GM12878 (cell line): ENCODE measurements at regions not wholly inside any gene's neighbourhood (a gene's known extent, or its start where the extent isn't known, plus 50 kb on each side); places are given as distances from the start of the nearest gene placed in this dataset.

Experiments used
- ATAC-seq: fragments of 200-7000 bp; cut with Tn5 transposase; 3 replicates; pipeline ENCODE4 v1.9.1; 2020; ENCODE audit warnings: mild to moderate bottlenecking, moderate library complexity
- BruUV-seq: library from RNA; stranded (reverse); fragments of 400-500 nt; replicated peaks from 2 replicates; lab custom pipeline; 2021; lab: Mats Ljungman, UMichigan
- CTCF ChIA-PET: fragments of 300-600 bp; sonication (Branson Sonifier 250); formaldehyde crosslinking; extraction: SDS; loops from one replicate; lab custom pipeline; 2021; ENCODE audit warnings: inconsistent platforms; lab: Yijun Ruan, JAX
- POLR2A ChIA-PET: fragments of 350-600 bp; formaldehyde crosslinking; extraction: SDS; loops from one replicate; lab custom pipeline; 2021; ENCODE audit warnings: inconsistent platforms; lab: Charles Lee
- RAD21 ChIA-PET: fragments of 300-600 bp; sonication (Branson Sonifier 250); formaldehyde crosslinking; loops from one replicate; lab custom pipeline; 2023; ENCODE audit warnings: antibody characterized with exemption; ENCODE audit not compliant: unreplicated experiment; lab: Charles Lee
- SMC1A ChIA-PET: fragments of 300-600 bp; sonication (Branson Sonifier 250); formaldehyde crosslinking; loops from one replicate; lab custom pipeline; 2023; ENCODE audit not compliant: unreplicated experiment, uncharacterized antibody; lab: Charles Lee
- DNase-seq: peaks from one replicate; pipeline ENCODE4 v3.0.0-alpha.2; 2011; ENCODE audit warnings: low read depth, low spot score
- FAIRE-seq: peaks from 3 replicates; lab custom pipeline; 2011; peaks lifted over from hg19 to GRCh38; lab: Jason Lieb, UNC
- H2AFZ ChIP-seq: 2 replicates; pipeline ENCODE4 v1.6.0; 2011; ENCODE audit warnings: low read depth, low read length, control low read depth; ENCODE audit not compliant: control insufficient read depth
- H3K27ac ChIP-seq: 2 replicates; pipeline ENCODE4 v1.5.1; 2011; ENCODE audit warnings: control low read depth; ENCODE audit not compliant: control insufficient read depth, insufficient read depth
- H3K27me3 ChIP-seq, 2 experiments: replicated peaks in 1 of 2; 2 replicates each; pipeline versions ENCODE4 v1.6.0 to v1.6.1; 2011; ENCODE audit warnings: low read length in 1 of 2; ENCODE audit not compliant: control insufficient read depth in 2 of 2, insufficient read depth in 2 of 2
- H3K36me3 ChIP-seq, 2 experiments: 2 replicates each; pipeline ENCODE4 v1.5.1; 2011; ENCODE audit warnings: low read length in 1 of 2; ENCODE audit not compliant: control insufficient read depth in 2 of 2, insufficient read depth in 2 of 2
- H3K4me1 ChIP-seq: 2 replicates; pipeline ENCODE4 v1.6.1; 2011; ENCODE audit warnings: mild to moderate bottlenecking, low read length, moderate library complexity, mixed read lengths; ENCODE audit not compliant: control insufficient read depth, insufficient read depth
- H3K4me2 ChIP-seq: 2 replicates; pipeline ENCODE4 v1.6.0; 2011; ENCODE audit warnings: control low read depth; ENCODE audit not compliant: control insufficient read depth, insufficient read depth
- H3K4me3 ChIP-seq: fragments of 200-600 bp; sonication (generic); 2 replicates; pipeline ENCODE4 v1.5.1; 2016
- H3K79me2 ChIP-seq: 2 replicates; pipeline ENCODE4 v1.6.0; 2011; ENCODE audit warnings: low read length; ENCODE audit not compliant: control insufficient read depth, insufficient read depth
- H3K9ac ChIP-seq: 2 replicates; pipeline ENCODE4 v1.8.0; 2011; ENCODE audit warnings: low read length, control low read depth, mixed read lengths; ENCODE audit not compliant: control insufficient read depth, insufficient read depth
- H3K9me3 ChIP-seq: replicated peaks from 3 replicates; pipeline ENCODE4 v1.5.1; 2011; ENCODE audit warnings: mild to moderate bottlenecking, low read length; ENCODE audit not compliant: control insufficient read depth, insufficient read depth
- H4K20me1 ChIP-seq: 2 replicates; pipeline ENCODE4 v1.6.0; 2011; ENCODE audit not compliant: control insufficient read depth, insufficient read depth
- EP300 ChIP-seq, 2 experiments: fragments of 150-350 bp in 1 of 2; IDR thresholded peaks; 2 replicates each; pipeline ENCODE4 v1.6.1; 2011 to 2012; ENCODE audit warnings: low read depth in 2 of 2, low read length in 2 of 2, borderline replicate concordance in 1 of 2, improper control_type of control experiment in 1 of 2, inconsistent platforms in 1 of 2; ENCODE audit not compliant: control insufficient read depth in 1 of 2
- FOXM1 ChIP-seq: IDR thresholded peaks from 2 replicates; pipeline ENCODE4 v1.6.1; 2012; ENCODE audit warnings: low read depth, mild to moderate bottlenecking, inconsistent platforms, low read length, moderate library complexity
- IKZF1 ChIP-seq: fragments of 450-650 bp; conservative IDR thresholded peaks from 2 replicates; pipeline ENCODE4 v1.6.1; 2017; ENCODE audit warnings: antibody characterized with exemption, mild to moderate bottlenecking
- IKZF2 ChIP-seq, 2 experiments: fragments of 450-650 bp; IDR thresholded peaks; 2 replicates each; pipeline ENCODE4 v1.6.1; 2017; ENCODE audit warnings: mild to moderate bottlenecking in 2 of 2, moderate library complexity in 2 of 2
- MEF2A ChIP-seq: IDR thresholded peaks from 2 replicates; pipeline ENCODE4 v1.6.1; 2011; ENCODE audit warnings: low read depth, mild to moderate bottlenecking, low read length, moderate library complexity; ENCODE audit not compliant: insufficient read depth
- PML ChIP-seq: IDR thresholded peaks from 2 replicates; pipeline ENCODE4 v1.6.1; 2012; ENCODE audit warnings: low read length, inconsistent platforms
- ZBTB40 ChIP-seq: fragments of 450-650 bp; IDR thresholded peaks from 2 replicates; pipeline ENCODE4 v1.6.1; 2016; ENCODE audit warnings: mild to moderate bottlenecking, moderate library complexity, borderline replicate concordance
- WGBS: methylation state at CpG from one replicate; pipeline ENCODE4 v1.1.6; 2016; ENCODE audit warnings: low lambda C conversion rate; ENCODE audit not compliant: insufficient replicate concordance, insufficient coverage; ENCODE audit errors: missing lambda C conversion rate; 5-methylcytosine and 5-hydroxymethylcytosine counted together
- in situ Hi-C: fragments of 300-500 bp; cut with MboI; formaldehyde crosslinking; loops from 9 replicates; pipeline ENCODE4 v1.14.3; 2018; ENCODE audit warnings: mixed read lengths
- intact Hi-C: fragments of 100-400 bp; cut with micrococcal nuclease; formaldehyde crosslinking; loops from one replicate; pipeline ENCODE4 v1.14.2; 2022; ENCODE audit not compliant: unreplicated experiment
- TF ChIP-seq, protein P1 (sequence below): IDR thresholded peaks from 2 replicates; pipeline ENCODE4 v1.6.1; 2012; ENCODE audit warnings: improper control_type of control experiment, low read depth, low read length; ENCODE audit not compliant: insufficient replicate concordance
- TF ChIP-seq, protein P2 (sequence below): fragments of 450-650 bp; IDR thresholded peaks from 2 replicates; pipeline ENCODE4 v1.6.1; 2017; ENCODE audit warnings: mild to moderate bottlenecking, moderate library complexity

GRCh38 chr6:22081709-22082108, 215.1 kb downstream of the PRL start:
- Histone ChIP-seq H3K9ac (no peak overlapping the region), H3K27ac (0 out of 2 replicates have a peak overlapping the region, but pooled peaks have one; percentile 38), H3K9me3 (no peaks in the 10 kb centered on the region; the same call in 1 of the 3 replicates), H3K4me1 (no peaks in the 10 kb centered on the region; the same call in 1 of the 2 replicates), H3K36me3 (no peaks in the 10 kb centered on the region), H3K4me3 (no peak overlapping the region), H3K79me2 (no peaks in the 10 kb centered on the region), H4K20me1 (no peaks in the 10 kb centered on the region), H3K27me3 (no peaks in the 10 kb centered on the region), H2AFZ (no peak overlapping the region; the same call in 1 of the 2 replicates), H3K4me2 (no peak overlapping the region; the same call in 1 of the 2 replicates)
- ChIA-PET RAD21 (no interaction called here), POLR2A (interaction anchor here (0.7 kb wide), 1 partner anchor 55 kb away, joined by 3 read pairs; no protein-coding TSS in a partner anchor), CTCF (interaction anchor here (1.1 kb wide), 1 partner anchor 8 kb away, joined by 3 read pairs; no protein-coding TSS in a partner anchor), SMC1A (interaction anchor here (1.5 kb wide), 1 partner anchor 13 kb away, joined by 6 read pairs; no protein-coding TSS in a partner anchor)
- peak; percentile 97 for ATAC-seq
- peak; percentile 51 for DNase-seq
- intact Hi-C loops (no loop called here), in situ Hi-C loops (no loop called here)
- FAIRE-seq, result no peak
- no TSS peak for BruUV-seq
- 14% methylated on average over 4 of the region's 4 CpGs for WGBS
- peak; percentile 51; the same call in 1 of the 2 replicates for TF ChIP-seq PML
- TF ChIP-seq MEF2A, result peak; percentile 47; the same call in 1 of the 2 replicates
- peak; percentile 46 to 92; a peak in 3 of 4 replicates for TF ChIP-seq EP300 (IDR thresholded peaks at IDR 0.05; ENCODE audit: borderline replicate concordance in 1 of 2, control insufficient read depth in 1 of 2, low read depth in 2 of 2, low read length in 2 of 2)
- TF ChIP-seq, protein P1, sequence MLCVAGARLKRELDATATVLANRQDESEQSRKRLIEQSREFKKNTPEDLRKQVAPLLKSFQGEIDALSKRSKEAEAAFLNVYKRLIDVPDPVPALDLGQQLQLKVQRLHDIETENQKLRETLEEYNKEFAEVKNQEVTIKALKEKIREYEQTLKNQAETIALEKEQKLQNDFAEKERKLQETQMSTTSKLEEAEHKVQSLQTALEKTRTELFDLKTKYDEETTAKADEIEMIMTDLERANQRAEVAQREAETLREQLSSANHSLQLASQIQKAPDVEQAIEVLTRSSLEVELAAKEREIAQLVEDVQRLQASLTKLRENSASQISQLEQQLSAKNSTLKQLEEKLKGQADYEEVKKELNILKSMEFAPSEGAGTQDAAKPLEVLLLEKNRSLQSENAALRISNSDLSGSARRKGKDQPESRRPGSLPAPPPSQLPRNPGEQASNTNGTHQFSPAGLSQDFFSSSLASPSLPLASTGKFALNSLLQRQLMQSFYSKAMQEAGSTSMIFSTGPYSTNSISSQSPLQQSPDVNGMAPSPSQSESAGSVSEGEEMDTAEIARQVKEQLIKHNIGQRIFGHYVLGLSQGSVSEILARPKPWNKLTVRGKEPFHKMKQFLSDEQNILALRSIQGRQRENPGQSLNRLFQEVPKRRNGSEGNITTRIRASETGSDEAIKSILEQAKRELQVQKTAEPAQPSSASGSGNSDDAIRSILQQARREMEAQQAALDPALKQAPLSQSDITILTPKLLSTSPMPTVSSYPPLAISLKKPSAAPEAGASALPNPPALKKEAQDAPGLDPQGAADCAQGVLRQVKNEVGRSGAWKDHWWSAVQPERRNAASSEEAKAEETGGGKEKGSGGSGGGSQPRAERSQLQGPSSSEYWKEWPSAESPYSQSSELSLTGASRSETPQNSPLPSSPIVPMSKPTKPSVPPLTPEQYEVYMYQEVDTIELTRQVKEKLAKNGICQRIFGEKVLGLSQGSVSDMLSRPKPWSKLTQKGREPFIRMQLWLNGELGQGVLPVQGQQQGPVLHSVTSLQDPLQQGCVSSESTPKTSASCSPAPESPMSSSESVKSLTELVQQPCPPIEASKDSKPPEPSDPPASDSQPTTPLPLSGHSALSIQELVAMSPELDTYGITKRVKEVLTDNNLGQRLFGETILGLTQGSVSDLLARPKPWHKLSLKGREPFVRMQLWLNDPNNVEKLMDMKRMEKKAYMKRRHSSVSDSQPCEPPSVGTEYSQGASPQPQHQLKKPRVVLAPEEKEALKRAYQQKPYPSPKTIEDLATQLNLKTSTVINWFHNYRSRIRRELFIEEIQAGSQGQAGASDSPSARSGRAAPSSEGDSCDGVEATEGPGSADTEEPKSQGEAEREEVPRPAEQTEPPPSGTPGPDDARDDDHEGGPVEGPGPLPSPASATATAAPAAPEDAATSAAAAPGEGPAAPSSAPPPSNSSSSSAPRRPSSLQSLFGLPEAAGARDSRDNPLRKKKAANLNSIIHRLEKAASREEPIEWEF, result no peak
- TF ChIP-seq, protein P2, sequence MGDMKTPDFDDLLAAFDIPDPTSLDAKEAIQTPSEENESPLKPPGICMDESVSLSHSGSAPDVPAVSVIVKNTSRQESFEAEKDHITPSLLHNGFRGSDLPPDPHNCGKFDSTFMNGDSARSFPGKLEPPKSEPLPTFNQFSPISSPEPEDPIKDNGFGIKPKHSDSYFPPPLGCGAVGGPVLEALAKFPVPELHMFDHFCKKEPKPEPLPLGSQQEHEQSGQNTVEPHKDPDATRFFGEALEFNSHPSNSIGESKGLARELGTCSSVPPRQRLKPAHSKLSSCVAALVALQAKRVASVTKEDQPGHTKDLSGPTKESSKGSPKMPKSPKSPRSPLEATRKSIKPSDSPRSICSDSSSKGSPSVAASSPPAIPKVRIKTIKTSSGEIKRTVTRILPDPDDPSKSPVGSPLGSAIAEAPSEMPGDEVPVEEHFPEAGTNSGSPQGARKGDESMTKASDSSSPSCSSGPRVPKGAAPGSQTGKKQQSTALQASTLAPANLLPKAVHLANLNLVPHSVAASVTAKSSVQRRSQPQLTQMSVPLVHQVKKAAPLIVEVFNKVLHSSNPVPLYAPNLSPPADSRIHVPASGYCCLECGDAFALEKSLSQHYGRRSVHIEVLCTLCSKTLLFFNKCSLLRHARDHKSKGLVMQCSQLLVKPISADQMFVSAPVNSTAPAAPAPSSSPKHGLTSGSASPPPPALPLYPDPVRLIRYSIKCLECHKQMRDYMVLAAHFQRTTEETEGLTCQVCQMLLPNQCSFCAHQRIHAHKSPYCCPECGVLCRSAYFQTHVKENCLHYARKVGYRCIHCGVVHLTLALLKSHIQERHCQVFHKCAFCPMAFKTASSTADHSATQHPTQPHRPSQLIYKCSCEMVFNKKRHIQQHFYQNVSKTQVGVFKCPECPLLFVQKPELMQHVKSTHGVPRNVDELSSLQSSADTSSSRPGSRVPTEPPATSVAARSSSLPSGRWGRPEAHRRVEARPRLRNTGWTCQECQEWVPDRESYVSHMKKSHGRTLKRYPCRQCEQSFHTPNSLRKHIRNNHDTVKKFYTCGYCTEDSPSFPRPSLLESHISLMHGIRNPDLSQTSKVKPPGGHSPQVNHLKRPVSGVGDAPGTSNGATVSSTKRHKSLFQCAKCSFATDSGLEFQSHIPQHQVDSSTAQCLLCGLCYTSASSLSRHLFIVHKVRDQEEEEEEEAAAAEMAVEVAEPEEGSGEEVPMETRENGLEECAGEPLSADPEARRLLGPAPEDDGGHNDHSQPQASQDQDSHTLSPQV, result 0 out of 2 replicates have a peak, but pooled peaks have one; percentile 6
- peak; percentile 65 for TF ChIP-seq IKZF1
- peak; percentile 67 to 74; a peak in 3 of 4 replicates for TF ChIP-seq IKZF2 (IDR thresholded peaks at IDR 0.05)
- no peak for TF ChIP-seq ZBTB40
- TF ChIP-seq FOXM1, result peak; percentile 89; the same call in 1 of the 2 replicates
